Activated T-helper 17 cell treated with anti-CD3 and anti-CD28 coated beads, Interleukin-2, amount 50 U/mL, for 72 hours (primary cell): ENCODE measurements at regions not wholly inside any gene's neighbourhood (a gene's known extent, or its start where the extent isn't known, plus 50 kb on each side); places are given as distances from the start of the nearest gene placed in this dataset.

Experiments used
- ATAC-seq: fragments of 150-1000 bp; cut with Tn5 transposase; replicated peaks from 2 replicates; pipeline ENCODE4 v1.10.0; 2021; ENCODE audit warnings: mild to moderate bottlenecking, moderate library complexity
- H3K27ac Mint-ChIP-seq: one replicate; pipeline ENCODE4 v1.8.0; 2022; ENCODE audit warnings: mixed read lengths
- H3K27me3 Mint-ChIP-seq: one replicate; pipeline ENCODE4 v1.8.0; 2022; ENCODE audit warnings: mixed read lengths
- H3K36me3 Mint-ChIP-seq: one replicate; pipeline ENCODE4 v1.8.0; 2022; ENCODE audit warnings: low read depth, mild to moderate bottlenecking, mixed read lengths
- H3K4me1 Mint-ChIP-seq: one replicate; pipeline ENCODE4 v1.8.0; 2022; ENCODE audit warnings: mixed read lengths
- H3K4me3 Mint-ChIP-seq: one replicate; pipeline ENCODE4 v1.8.0; 2022; ENCODE audit warnings: mild to moderate bottlenecking, mixed read lengths
- H3K9me3 Mint-ChIP-seq: one replicate; pipeline ENCODE4 v1.8.0; 2022; ENCODE audit warnings: mixed read lengths

- no peak for ATAC-seq
- peaks cover 35% of the 10 kb centered on the region for H3K27me3 Mint-ChIP-seq
Measured at GRCh38 chr11:70823771-70824170, 425.4 kb downstream of the CTTN start.

GRCh38 chr11:70824605-70825245 lies 426.4 kb downstream of the CTTN start:
- H3K4me1 Mint-ChIP-seq = no peaks in the 10 kb centered on the region
- H3K27me3 Mint-ChIP-seq = peaks cover 35% of the 10 kb centered on the region
- no peaks in the 10 kb centered on the region for H3K9me3 Mint-ChIP-seq
- no peak overlapping the region for H3K4me3 Mint-ChIP-seq
- ATAC-seq = no peak
- no peaks in the 10 kb centered on the region for H3K36me3 Mint-ChIP-seq
- H3K27ac Mint-ChIP-seq = no peak overlapping the region

More at GRCh38 chr11:70823771-70824170, 425.4 kb downstream of the CTTN start:
- Mint-ChIP-seq H3K4me1 (no peaks in the 10 kb centered on the region), H3K9me3 (no peaks in the 10 kb centered on the region), H3K27ac (no peak overlapping the region), H3K36me3 (no peaks in the 10 kb centered on the region), H3K4me3 (no peak overlapping the region)

- Mint-ChIP-seq H3K27me3 (peaks cover 35% of the 10 kb centered on the region), H3K27ac (no peak overlapping the region), H3K4me3 (no peak overlapping the region), H3K36me3 (no peaks in the 10 kb centered on the region), H3K4me1 (no peaks in the 10 kb centered on the region), H3K9me3 (no peaks in the 10 kb centered on the region)
- no peak for ATAC-seq
Measured at GRCh38 chr11:70825893-70826540, 426.4 kb downstream of the SHANK2 start.

GRCh38 chr11:70826541-70827335 lies 425.6 kb downstream of the SHANK2 start:
- peaks cover 35% of the 10 kb centered on the region for H3K27me3 Mint-ChIP-seq
- no peak overlapping the region for H3K4me3 Mint-ChIP-seq
- no peak for ATAC-seq
- H3K36me3 Mint-ChIP-seq = no peaks in the 10 kb centered on the region
- no peak overlapping the region for H3K27ac Mint-ChIP-seq
- no peaks in the 10 kb centered on the region for H3K4me1 Mint-ChIP-seq
- H3K9me3 Mint-ChIP-seq = no peaks in the 10 kb centered on the region

- Mint-ChIP-seq H3K27ac (no peak overlapping the region), H3K4me3 (no peak overlapping the region), H3K4me1 (no peaks in the 10 kb centered on the region), H3K9me3 (no peaks in the 10 kb centered on the region), H3K36me3 (no peaks in the 10 kb centered on the region), H3K27me3 (peaks cover 26% of the 10 kb centered on the region)
- no peak for ATAC-seq
Measured at GRCh38 chr11:70828593-70829082, 423.7 kb downstream of the SHANK2 start.

GRCh38 chr11:70829134-70829885 lies 423.1 kb downstream of the SHANK2 start:
- ATAC-seq = no peak
- Mint-ChIP-seq H3K4me3 (no peak overlapping the region), H3K4me1 (no peaks in the 10 kb centered on the region), H3K27me3 (peaks cover 25% of the 10 kb centered on the region), H3K27ac (no peak overlapping the region), H3K36me3 (no peaks in the 10 kb centered on the region), H3K9me3 (no peaks in the 10 kb centered on the region)

- Mint-ChIP-seq H3K36me3 (no peaks in the 10 kb centered on the region), H3K4me1 (no peaks in the 10 kb centered on the region), H3K4me3 (no peak overlapping the region), H3K27ac (no peak overlapping the region), H3K9me3 (no peaks in the 10 kb centered on the region), H3K27me3 (peaks cover 25% of the 10 kb centered on the region)
- ATAC-seq = no peak
Measured at GRCh38 chr11:70829886-70830272, 422.5 kb downstream of the SHANK2 start.

- no peak overlapping the region for H3K4me3 Mint-ChIP-seq
- H3K27ac Mint-ChIP-seq = no peak overlapping the region
- peaks cover 2% of the 10 kb centered on the region for H3K27me3 Mint-ChIP-seq
- peaks cover under 1% of the 10 kb centered on the region for H3K9me3 Mint-ChIP-seq
- H3K4me1 Mint-ChIP-seq = no peaks in the 10 kb centered on the region
- H3K36me3 Mint-ChIP-seq = no peaks in the 10 kb centered on the region
- ATAC-seq = no peak
Measured at GRCh38 chr11:70833011-70833410, 419.4 kb downstream of the SHANK2 start.

GRCh38 chr11:70833554-70833953 lies 418.8 kb downstream of the SHANK2 start:
- Mint-ChIP-seq H3K9me3 (peaks cover 6% of the 10 kb centered on the region), H3K36me3 (no peaks in the 10 kb centered on the region), H3K4me1 (no peaks in the 10 kb centered on the region), H3K27ac (no peak overlapping the region), H3K4me3 (no peak overlapping the region), H3K27me3 (peaks cover 2% of the 10 kb centered on the region)
- no peak for ATAC-seq

- H3K36me3 Mint-ChIP-seq = no peaks in the 10 kb centered on the region
- H3K4me1 Mint-ChIP-seq = no peaks in the 10 kb centered on the region
- H3K27ac Mint-ChIP-seq = no peak overlapping the region
- peaks cover 2% of the 10 kb centered on the region for H3K27me3 Mint-ChIP-seq
- no peak overlapping the region for H3K4me3 Mint-ChIP-seq
- ATAC-seq = no peak
- H3K9me3 Mint-ChIP-seq = peaks cover 8% of the 10 kb centered on the region
Measured at GRCh38 chr11:70834277-70834940, 418.0 kb downstream of the SHANK2 start.

GRCh38 chr11:70834984-70835560 lies 417.3 kb downstream of the SHANK2 start:
- Mint-ChIP-seq H3K36me3 (no peaks in the 10 kb centered on the region), H3K9me3 (peaks cover 8% of the 10 kb centered on the region), H3K27ac (no peak overlapping the region), H3K4me3 (no peak overlapping the region), H3K27me3 (peaks cover 2% of the 10 kb centered on the region), H3K4me1 (no peaks in the 10 kb centered on the region)
- ATAC-seq = no peak

GRCh38 chr11:70836071-70836470 lies 416.3 kb downstream of the SHANK2 start:
- Mint-ChIP-seq H3K27ac (no peak overlapping the region), H3K4me3 (no peak overlapping the region)
- no peak for ATAC-seq

GRCh38 chr11:70838198-70838597 lies 414.2 kb downstream of the SHANK2 start:
- Mint-ChIP-seq H3K4me3 (no peak overlapping the region), H3K36me3 (no peaks in the 10 kb centered on the region), H3K4me1 (no peaks in the 10 kb centered on the region), H3K27me3 (peaks cover 2% of the 10 kb centered on the region), H3K27ac (no peak overlapping the region), H3K9me3 (peaks cover 8% of the 10 kb centered on the region)
- no peak for ATAC-seq

More at GRCh38 chr11:70836071-70836470, 416.3 kb downstream of the SHANK2 start:
- peaks cover 2% of the 10 kb centered on the region for H3K27me3 Mint-ChIP-seq
- no peaks in the 10 kb centered on the region for H3K36me3 Mint-ChIP-seq
- H3K9me3 Mint-ChIP-seq = peaks cover 8% of the 10 kb centered on the region
- H3K4me1 Mint-ChIP-seq = no peaks in the 10 kb centered on the region
